H1 (cell line): ENCODE measurements at regions not wholly inside any gene's neighbourhood (a gene's known extent, or its start where the extent isn't known, plus 50 kb on each side); places are given as distances from the start of the nearest gene placed in this dataset.

Experiments used
- CTCF ChIA-PET: fragments of 300-600 bp; sonication (Branson Sonifier 250); formaldehyde crosslinking; loops from one replicate; lab custom pipeline; 2021; ENCODE audit not compliant: partially characterized antibody; lab: Charles Lee
- POLR2A ChIA-PET: fragments of 300-600 bp; sonication (Branson Sonifier 250); formaldehyde crosslinking; loops from one replicate; lab custom pipeline; 2021; ENCODE audit warnings: inconsistent platforms; ENCODE audit not compliant: partially characterized antibody; lab: Charles Lee
- DNase-seq, 2 experiments: peaks; one replicate each; pipeline versions ENCODE4 v3.0.0 to v3.0.0-alpha.2; 2010 to 2022; ENCODE audit warnings: low spot score in 2 of 2, low read depth in 1 of 2, mixed read lengths in 1 of 2
- FAIRE-seq: peaks from 2 replicates; lab custom pipeline; 2011; peaks lifted over from hg19 to GRCh38; lab: Jason Lieb, UNC
- H2AFZ ChIP-seq: 2 replicates; pipeline ENCODE4 v1.8.1; 2012; ENCODE audit warnings: low read length, inconsistent platforms
- H2AK5ac ChIP-seq: 2 replicates; pipeline ENCODE4 v1.6.1; 2013; ENCODE audit warnings: low read depth, low read length
- H2BK120ac ChIP-seq: replicated peaks from 2 replicates; pipeline ENCODE3; 2013; ENCODE audit warnings: low read depth, low read length, inconsistent platforms
- H2BK12ac ChIP-seq: 2 replicates; pipeline ENCODE4 v1.6.1; 2013; ENCODE audit warnings: low read depth, low read length
- H2BK15ac ChIP-seq: 2 replicates; pipeline ENCODE4 v1.6.1; 2013; ENCODE audit warnings: low read length
- H2BK20ac ChIP-seq: 2 replicates; pipeline ENCODE4 v1.6.1; 2013; ENCODE audit warnings: low read length
- H2BK5ac ChIP-seq: 2 replicates; pipeline ENCODE4 v1.6.1; 2013; ENCODE audit warnings: low read depth, low read length
- H3K14ac ChIP-seq: 2 replicates; pipeline ENCODE4 v1.6.1; 2013; ENCODE audit warnings: inconsistent platforms; ENCODE audit not compliant: insufficient read length
- H3K18ac ChIP-seq: 2 replicates; pipeline ENCODE4 v1.6.1; 2013; ENCODE audit warnings: low read length; ENCODE audit errors: extremely low read depth
- H3K23ac ChIP-seq: 2 replicates; pipeline ENCODE4 v1.6.1; 2013; ENCODE audit warnings: inconsistent platforms; ENCODE audit not compliant: insufficient read length
- H3K23me2 ChIP-seq: 2 replicates; pipeline ENCODE4 v1.6.1; 2013; ENCODE audit warnings: low read depth, low read length
- H3K27ac ChIP-seq: 2 replicates; pipeline ENCODE4 v1.6.1; 2011; ENCODE audit warnings: low read depth, low read length, inconsistent platforms
- H3K27me3 ChIP-seq, 4 experiments: replicated peaks in 1 of 4; 1 replicate in 1 of 4; 2 replicates in 3 of 4; pipeline versions ENCODE4 v1.6.1 to v1.8.1; 2011 to 2013; ENCODE audit warnings: low read length in 3 of 4, mild to moderate bottlenecking in 3 of 4, inconsistent platforms in 2 of 4, mixed read lengths in 2 of 4, moderate library complexity in 1 of 4; ENCODE audit not compliant: control insufficient read depth in 3 of 4, insufficient read depth in 3 of 4; ENCODE audit errors: extremely low read depth in 1 of 4
- H3K36me3 ChIP-seq, 4 experiments: 2 replicates each; pipeline versions ENCODE4 v1.6.1 to v1.8.1; 2011 to 2013; ENCODE audit warnings: mild to moderate bottlenecking in 4 of 4, low read length in 3 of 4, moderate library complexity in 2 of 4, control low read depth in 1 of 4, inconsistent platforms in 1 of 4; ENCODE audit not compliant: insufficient read depth in 4 of 4, control insufficient read depth in 2 of 4
- H3K4ac ChIP-seq: replicated peaks from 2 replicates; pipeline ENCODE3; 2013; ENCODE audit warnings: low read length, low read depth, mixed read lengths, inconsistent platforms; ENCODE audit not compliant: insufficient read length
- H3K4me1 ChIP-seq, 4 experiments: replicated peaks in 1 of 4; 1 replicate in 1 of 4; 2 replicates in 3 of 4; pipeline versions ENCODE4 v1.6.1 to v1.8.1; 2011 to 2013; ENCODE audit warnings: low read length in 3 of 4, inconsistent platforms in 2 of 4, mixed read lengths in 1 of 4; ENCODE audit not compliant: insufficient read depth in 4 of 4, control insufficient read depth in 3 of 4
- H3K4me2 ChIP-seq, 2 experiments: 2 replicates each; pipeline versions ENCODE4 v1.6.1 to v1.8.1; 2011 to 2013; ENCODE audit warnings: low read depth in 2 of 2, low read length in 2 of 2, control low read depth in 1 of 2, inconsistent platforms in 1 of 2, mild to moderate bottlenecking in 1 of 2; ENCODE audit not compliant: insufficient read depth in 1 of 2
- H3K4me3 ChIP-seq, 4 experiments: fragments of 200-600, 300-600 bp in 1 of 4; sonication (generic), shearing (Covaris generic), sonication (Bioruptor Twin) in 1 of 4; 2 replicates each; pipeline versions ENCODE4 v1.5.1 to v1.8.1; 2011 to 2016; ENCODE audit warnings: low read length in 4 of 4, low read depth in 3 of 4, control low read depth in 2 of 4, inconsistent platforms in 2 of 4, mild to moderate bottlenecking in 2 of 4, mixed read lengths in 1 of 4, moderate library complexity in 1 of 4; ENCODE audit not compliant: insufficient read depth in 2 of 4; ENCODE audit errors: extremely low read depth in 1 of 4
- H3K56ac ChIP-seq: replicated peaks from 2 replicates; pipeline ENCODE3; 2013; ENCODE audit warnings: low read depth, mild to moderate bottlenecking, mixed read lengths, low read length, inconsistent platforms; ENCODE audit not compliant: insufficient read length
- H3K79me1 ChIP-seq: 2 replicates; pipeline ENCODE4 v1.6.1; 2013; ENCODE audit warnings: low read depth, low read length, control low read depth
- H3K79me2 ChIP-seq, 2 experiments: 2 replicates each; pipeline versions ENCODE4 v1.6.1 to v1.8.1; 2012 to 2013; ENCODE audit warnings: low read length in 2 of 2, mild to moderate bottlenecking in 2 of 2, inconsistent platforms in 1 of 2; ENCODE audit not compliant: insufficient read depth in 2 of 2, control insufficient read depth in 1 of 2
- H3K9ac ChIP-seq, 4 experiments: replicated peaks in 1 of 4; 1 replicate in 1 of 4; 2 replicates in 3 of 4; pipeline versions ENCODE4 v1.6.1 to v1.8.1; 2011 to 2013; ENCODE audit warnings: low read depth in 3 of 4, low read length in 3 of 4, control low read depth in 2 of 4, mild to moderate bottlenecking in 2 of 4, moderate library complexity in 2 of 4, inconsistent platforms in 1 of 4; ENCODE audit errors: extremely low read depth in 1 of 4
- H3K9me3 ChIP-seq, 2 experiments: 2 replicates each; pipeline versions ENCODE4 v1.6.1 to v1.8.1; 2012 to 2013; ENCODE audit warnings: mild to moderate bottlenecking in 2 of 2, moderate library complexity in 2 of 2, control low read depth in 1 of 2, inconsistent platforms in 1 of 2, low read depth in 1 of 2, low read length in 1 of 2, mixed read lengths in 1 of 2; ENCODE audit not compliant: insufficient read depth in 2 of 2
- H4K20me1 ChIP-seq, 2 experiments: replicated peaks in 1 of 2; 2 replicates each; pipeline versions ENCODE3 to v1.8.1; 2011 to 2013; ENCODE audit warnings: inconsistent platforms in 2 of 2, low read length in 2 of 2, mild to moderate bottlenecking in 1 of 2; ENCODE audit not compliant: insufficient read depth in 2 of 2, control insufficient read depth in 1 of 2
- H4K5ac ChIP-seq: 2 replicates; pipeline ENCODE4 v1.6.1; 2013; ENCODE audit warnings: low read length, low read depth, mixed read lengths, inconsistent platforms; ENCODE audit not compliant: insufficient read length
- H4K8ac ChIP-seq: 2 replicates; pipeline ENCODE4 v1.8.0; 2013; ENCODE audit warnings: mild to moderate bottlenecking, moderate library complexity, low read length, inconsistent platforms; ENCODE audit not compliant: insufficient read depth; ENCODE audit errors: extremely low read depth
- H4K91ac ChIP-seq: replicated peaks from 2 replicates; pipeline ENCODE3; 2013; ENCODE audit warnings: low read length, mixed read lengths, inconsistent platforms; ENCODE audit not compliant: insufficient read length
- CBX5 ChIP-seq: fragments of 300-800, 300-1000 bp; sonication (generic); IDR thresholded peaks from 2 replicates; pipeline ENCODE4 v1.7.1; 2016; ENCODE audit warnings: antibody characterized with exemption, low read length, low read depth
- JUN ChIP-seq: IDR thresholded peaks from 2 replicates; pipeline ENCODE4 v1.6.1; 2011; ENCODE audit warnings: low read depth, mild to moderate bottlenecking, improper control_type of control experiment, low read length
- JUND ChIP-seq: IDR thresholded peaks from 2 replicates; pipeline ENCODE4 v1.6.1; 2011; ENCODE audit warnings: mild to moderate bottlenecking, improper control_type of control experiment, low read length
- KDM4A ChIP-seq: IDR thresholded peaks from one replicate; pipeline ENCODE4 v1.7.1; 2012; ENCODE audit warnings: low read depth, mild to moderate bottlenecking, moderate library complexity, low read length, inconsistent platforms; ENCODE audit not compliant: severe bottlenecking
- KDM5A ChIP-seq: fragments of 200-600 bp; IDR thresholded peaks from 2 replicates; pipeline ENCODE4 v1.7.1; 2012; ENCODE audit warnings: mild to moderate bottlenecking, low read length, inconsistent platforms, mixed read lengths
- MAFK ChIP-seq: IDR thresholded peaks from 2 replicates; pipeline ENCODE4 v1.6.1; 2012; ENCODE audit warnings: low read depth, mild to moderate bottlenecking, improper control_type of control experiment, low read length
- PHF8 ChIP-seq: fragments of 200-600 bp; sonication (generic); conservative IDR thresholded peaks from 2 replicates; pipeline ENCODE4 v1.7.1; 2012; ENCODE audit warnings: low read depth, mild to moderate bottlenecking, inconsistent platforms, low read length, moderate library complexity
- POLR2AphosphoS5 ChIP-seq: IDR thresholded peaks from 2 replicates; pipeline ENCODE4 v1.6.1; 2011; ENCODE audit warnings: low read depth, low read length
- WGBS, 2 experiments: shearing (Covaris generic) in 1 of 2; methylation state at CpG; one replicate each; pipeline versions ENCODE4 v1.1.6 to v1.1.7; 2013 to 2015; ENCODE audit warnings: low lambda C conversion rate in 2 of 2, mixed read lengths in 2 of 2, inconsistent platforms in 1 of 2, low coverage in 1 of 2, missing lambda C conversion rate in 1 of 2; ENCODE audit not compliant: insufficient replicate concordance in 2 of 2, insufficient coverage in 1 of 2, insufficient read length in 1 of 2; ENCODE audit errors: extremely low coverage in 1 of 2, missing lambda C conversion rate in 1 of 2; 5-methylcytosine and 5-hydroxymethylcytosine counted together

DNA sequence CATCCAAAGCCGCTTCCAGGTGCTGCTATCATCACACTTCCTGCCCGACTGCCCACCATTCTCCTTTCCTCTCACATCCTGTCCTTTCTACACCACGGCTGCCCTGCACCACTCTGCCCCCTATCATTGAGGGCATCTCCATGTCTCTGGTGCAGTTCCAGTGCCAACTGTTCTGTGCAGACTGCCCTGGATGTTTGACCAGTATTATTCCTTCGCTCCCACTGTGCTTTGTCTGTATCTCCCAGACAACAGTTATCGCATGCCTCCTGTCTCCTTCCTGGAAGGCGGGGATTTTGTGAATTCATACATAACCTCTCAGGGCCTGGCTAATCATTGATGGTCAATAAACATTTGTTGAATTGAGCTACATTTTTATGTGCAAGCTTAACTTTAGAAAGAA is 63.6 kb upstream of the GNG12 start:
- ChIA-PET POLR2A (no interaction called here), CTCF (interaction anchor here (0.7 to 1.6 kb wide), 5 partner anchors 9 to 113 kb away, joined by 3 to 7 read pairs (median 3); no protein-coding TSS in a partner anchor)
- Histone ChIP-seq H2BK120ac (no peak overlapping the region), H2BK5ac (0 out of 2 replicates have a peak overlapping the region, but pooled peaks have one; percentile 7), H3K4me1 (peaks cover 0 to 11% (median 2%) of the 10 kb centered on the region in 4 experiments; a peak in 4 of 7 replicates), H3K56ac (no peak overlapping the region), H3K23ac (no peak overlapping the region), H4K91ac (no peak overlapping the region), H2AK5ac (no peak overlapping the region), H4K20me1 (no peaks in the 10 kb centered on the region), H3K27ac (no peak overlapping the region), H2AFZ (no peak overlapping the region), H2BK20ac (no peak overlapping the region), H2BK12ac (peak overlapping the region; percentile 94; the same call in 1 of the 2 replicates), H4K8ac (no peak overlapping the region), H3K79me1 (no peaks in the 10 kb centered on the region), H3K18ac (no peak overlapping the region), H3K9me3 (no peaks in the 10 kb centered on the region), H4K5ac (no peak overlapping the region), H3K4me2 (no peak overlapping the region), H3K23me2 (no peaks in the 10 kb centered on the region), H3K79me2 (no peaks in the 10 kb centered on the region), H3K36me3 (no peaks in the 10 kb centered on the region), H2BK15ac (no peak overlapping the region), H3K4me3 (no peak overlapping the region), H3K27me3 (no peaks in the 10 kb centered on the region), H3K9ac (no peak overlapping the region), H3K14ac (no peak overlapping the region), H3K4ac (no peak overlapping the region)
- TF ChIP-seq PHF8 = no peak
- no peak for TF ChIP-seq POLR2AphosphoS5
- no peak for TF ChIP-seq KDM4A
- no peak for TF ChIP-seq KDM5A
- TF ChIP-seq JUN = no peak
- TF ChIP-seq JUND = no peak
- no peak for TF ChIP-seq CBX5
- no peak for TF ChIP-seq MAFK
- 87% methylated on average over 6 of the region's 6 CpGs; no CpG with 5 or more reads in 1 of the 2 experiments for WGBS, 2 experiments
- DNase-seq (no peak), FAIRE-seq (no peak)
